ENCODE measurements at regions not wholly inside any gene's neighbourhood (a gene's known extent, or its start where the extent isn't known, plus 50 kb on each side); places are given as distances from the start of the nearest gene placed in this dataset.

DNA sequence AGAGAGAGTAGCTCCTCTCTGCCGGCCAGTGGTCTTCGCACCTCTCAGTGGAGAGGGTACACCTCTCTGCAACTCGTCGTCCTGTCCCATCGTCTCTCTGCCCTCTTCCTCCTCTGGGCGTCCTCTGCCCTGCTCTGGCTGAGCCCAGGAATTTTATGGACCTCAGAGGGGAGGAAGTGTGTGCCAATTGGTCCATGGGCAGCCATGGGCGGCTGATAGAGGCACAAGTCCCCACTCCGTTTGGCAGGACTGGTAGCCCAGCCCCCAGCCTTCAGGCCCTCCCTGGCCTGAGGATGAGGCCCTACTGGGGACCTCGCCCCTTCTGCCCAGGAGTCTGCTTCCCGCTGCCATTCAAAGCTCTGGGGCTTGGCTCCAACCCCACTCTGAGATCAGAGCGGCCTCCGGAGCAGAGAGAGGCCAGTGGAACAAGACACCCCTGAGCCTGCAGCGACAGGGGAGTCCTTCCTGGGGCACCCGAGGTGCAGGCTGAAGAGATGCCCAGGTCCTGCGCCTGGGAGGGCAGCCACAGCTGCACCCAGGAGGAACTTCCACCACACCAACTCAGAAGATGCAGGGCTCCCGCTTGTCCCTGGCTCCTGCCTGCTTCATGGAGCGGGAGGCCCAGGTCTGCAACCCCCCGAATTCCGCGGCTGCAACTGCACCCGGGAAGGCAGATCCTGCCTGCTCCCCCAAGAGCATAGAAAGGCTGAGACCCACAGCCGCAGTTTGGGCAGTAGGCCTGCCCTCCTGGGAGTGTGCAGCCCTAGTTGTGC is 659.9 kb downstream of the KCNT2 start:
- H3F3A ChIP-seq (ENCODE audit: low read depth), result no peaks in the 10 kb centered on the region
- no peaks in the 10 kb centered on the region for H3K9me3 ChIP-seq (ENCODE audit: insufficient read depth, low read depth, low read length)
- H2AFZ ChIP-seq (ENCODE audit: low read length), result no peak overlapping the region
- H3K4me1 ChIP-seq (ENCODE audit: insufficient read depth, low read length, poor library complexity, severe bottlenecking), result no peaks in the 10 kb centered on the region
- H3K4me3 ChIP-seq (ENCODE audit: low read length, poor library complexity, severe bottlenecking), result no peak overlapping the region
- no peaks in the 10 kb centered on the region for H4K20me1 ChIP-seq (ENCODE audit: insufficient read depth, low read length, poor library complexity, severe bottlenecking)
- no peaks in the 10 kb centered on the region for H3K9me2 ChIP-seq (replicated peaks; ENCODE audit: low read depth, low read length)
- no peak overlapping the region for H3K9ac ChIP-seq (ENCODE audit: low read depth, low read length, poor library complexity, severe bottlenecking)
- H3K36me3 ChIP-seq (ENCODE audit: insufficient read depth, low read length), result no peaks in the 10 kb centered on the region
- H3K79me2 ChIP-seq (ENCODE audit: insufficient read depth, low read length), result no peaks in the 10 kb centered on the region
- TF ChIP-seq, protein P1, sequence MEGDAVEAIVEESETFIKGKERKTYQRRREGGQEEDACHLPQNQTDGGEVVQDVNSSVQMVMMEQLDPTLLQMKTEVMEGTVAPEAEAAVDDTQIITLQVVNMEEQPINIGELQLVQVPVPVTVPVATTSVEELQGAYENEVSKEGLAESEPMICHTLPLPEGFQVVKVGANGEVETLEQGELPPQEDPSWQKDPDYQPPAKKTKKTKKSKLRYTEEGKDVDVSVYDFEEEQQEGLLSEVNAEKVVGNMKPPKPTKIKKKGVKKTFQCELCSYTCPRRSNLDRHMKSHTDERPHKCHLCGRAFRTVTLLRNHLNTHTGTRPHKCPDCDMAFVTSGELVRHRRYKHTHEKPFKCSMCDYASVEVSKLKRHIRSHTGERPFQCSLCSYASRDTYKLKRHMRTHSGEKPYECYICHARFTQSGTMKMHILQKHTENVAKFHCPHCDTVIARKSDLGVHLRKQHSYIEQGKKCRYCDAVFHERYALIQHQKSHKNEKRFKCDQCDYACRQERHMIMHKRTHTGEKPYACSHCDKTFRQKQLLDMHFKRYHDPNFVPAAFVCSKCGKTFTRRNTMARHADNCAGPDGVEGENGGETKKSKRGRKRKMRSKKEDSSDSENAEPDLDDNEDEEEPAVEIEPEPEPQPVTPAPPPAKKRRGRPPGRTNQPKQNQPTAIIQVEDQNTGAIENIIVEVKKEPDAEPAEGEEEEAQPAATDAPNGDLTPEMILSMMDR (conservative IDR thresholded peaks at IDR 0.05; ENCODE audit: low read length), result no peak
- TF ChIP-seq EZH2phosphoT487 (IDR thresholded peaks at IDR 0.05; ENCODE audit: borderline replicate concordance), result no peak
- H3K4me2 ChIP-seq (ENCODE audit: low read depth, low read length, poor library complexity, severe bottlenecking), result no peak overlapping the region
- no peaks in the 10 kb centered on the region for H3K27me3 ChIP-seq (ENCODE audit: insufficient read depth, low read length, poor library complexity, severe bottlenecking)

DNA sequence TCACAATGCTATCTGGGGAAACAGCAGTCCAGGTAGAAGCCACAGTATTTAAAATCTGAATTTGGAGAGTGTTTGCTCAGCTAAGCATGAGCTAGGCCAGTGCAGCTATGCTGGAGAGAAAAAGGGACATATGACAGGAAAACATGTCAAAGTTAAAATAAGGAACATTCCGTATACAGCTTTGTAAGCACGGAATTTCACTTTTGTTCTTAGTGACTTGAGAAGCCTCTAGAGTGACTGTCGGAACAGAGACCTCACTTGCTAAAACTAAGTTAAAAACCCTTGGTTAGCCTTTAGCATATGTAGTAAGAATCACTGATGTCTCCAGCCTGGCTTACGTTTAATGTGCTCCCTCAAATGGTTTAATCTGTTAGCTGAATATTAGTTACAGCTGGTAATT is 661.7 kb downstream of the KCNT2 start:
- H3K9me3 ChIP-seq (ENCODE audit: insufficient read depth, low read depth, low read length), result no peaks in the 10 kb centered on the region
- no peaks in the 10 kb centered on the region for H4K20me1 ChIP-seq (ENCODE audit: insufficient read depth, low read length, poor library complexity, severe bottlenecking)
- no peaks in the 10 kb centered on the region for H3K9me2 ChIP-seq (replicated peaks; ENCODE audit: low read depth, low read length)

DNA sequence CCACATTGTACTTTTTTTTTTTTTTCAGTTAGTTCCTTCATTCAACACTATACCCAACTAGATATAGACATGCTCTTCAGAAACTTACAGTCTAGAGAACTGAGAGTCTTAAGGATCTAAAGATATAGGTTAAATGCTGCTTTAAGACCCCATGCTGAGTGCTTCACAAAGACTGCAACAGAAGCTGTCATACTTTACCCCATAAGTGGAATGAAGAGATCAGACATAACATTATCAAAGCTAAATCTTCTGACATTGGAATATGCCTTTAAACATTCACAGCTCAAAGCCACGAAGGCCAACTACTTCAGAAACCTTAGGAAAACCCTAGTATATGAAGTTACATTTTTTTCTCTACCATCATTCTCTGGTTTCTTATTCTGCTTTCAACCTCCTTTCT is 666.4 kb downstream of the KCNT2 start:
- TF ChIP-seq, protein P1 (conservative IDR thresholded peaks at IDR 0.05; ENCODE audit: low read length), result no peak
- TF ChIP-seq EZH2phosphoT487 (IDR thresholded peaks at IDR 0.05; ENCODE audit: borderline replicate concordance), result no peak
- Histone ChIP-seq H3K4me2 (ENCODE audit: low read depth, low read length, poor library complexity, severe bottlenecking) (no peak overlapping the region), H2AFZ (ENCODE audit: low read length) (no peak overlapping the region), H3K9me2 (replicated peaks; ENCODE audit: low read depth, low read length) (no peaks in the 10 kb centered on the region), H3K9ac (ENCODE audit: low read depth, low read length, poor library complexity, severe bottlenecking) (no peak overlapping the region), H3K36me3 (ENCODE audit: insufficient read depth, low read length) (no peaks in the 10 kb centered on the region), H3F3A (ENCODE audit: low read depth) (no peaks in the 10 kb centered on the region), H3K27me3 (ENCODE audit: insufficient read depth, low read length, poor library complexity, severe bottlenecking) (no peaks in the 10 kb centered on the region), H3K4me1 (ENCODE audit: insufficient read depth, low read length, poor library complexity, severe bottlenecking) (no peaks in the 10 kb centered on the region), H4K20me1 (ENCODE audit: insufficient read depth, low read length, poor library complexity, severe bottlenecking) (no peaks in the 10 kb centered on the region), H3K9me3 (ENCODE audit: insufficient read depth, low read depth, low read length) (no peaks in the 10 kb centered on the region), H3K79me2 (ENCODE audit: insufficient read depth, low read length) (no peaks in the 10 kb centered on the region), H3K4me3 (ENCODE audit: low read length, poor library complexity, severe bottlenecking) (no peak overlapping the region)

More for the DNA sequence above, 661.7 kb downstream of the KCNT2 start:
- no peak overlapping the region for H2AFZ ChIP-seq (ENCODE audit: low read length)
- H3K4me2 ChIP-seq (ENCODE audit: low read depth, low read length, poor library complexity, severe bottlenecking), result no peak overlapping the region
- no peak overlapping the region for H3K4me3 ChIP-seq (ENCODE audit: low read length, poor library complexity, severe bottlenecking)
- no peaks in the 10 kb centered on the region for H3K27me3 ChIP-seq (ENCODE audit: insufficient read depth, low read length, poor library complexity, severe bottlenecking)
- no peaks in the 10 kb centered on the region for H3F3A ChIP-seq (ENCODE audit: low read depth)
- TF ChIP-seq, protein P1 (conservative IDR thresholded peaks at IDR 0.05; ENCODE audit: low read length), result no peak
- no peak for TF ChIP-seq EZH2phosphoT487 (IDR thresholded peaks at IDR 0.05; ENCODE audit: borderline replicate concordance)
- no peaks in the 10 kb centered on the region for H3K79me2 ChIP-seq (ENCODE audit: insufficient read depth, low read length)
- H3K4me1 ChIP-seq (ENCODE audit: insufficient read depth, low read length, poor library complexity, severe bottlenecking), result no peaks in the 10 kb centered on the region
- H3K36me3 ChIP-seq (ENCODE audit: insufficient read depth, low read length), result no peaks in the 10 kb centered on the region
- no peak overlapping the region for H3K9ac ChIP-seq (ENCODE audit: low read depth, low read length, poor library complexity, severe bottlenecking)

All from Loucy (cell line).